A549 (cell line): ENCODE measurements at regions not wholly inside any gene's neighbourhood (a gene's known extent, or its start where the extent isn't known, plus 50 kb on each side); places are given as distances from the start of the nearest gene placed in this dataset.

ENCODE experiments used
- ATAC-seq, 2 experiments: fragments of 200-7000 bp in 1 of 2; fragments of >200 bp in 1 of 2; cut with Nextera tagmentation in 1 of 2; cut with Tn5 transposase in 1 of 2; 3 replicates each; pipeline versions ENCODE4 v1.8.0 to v1.9.1; 2018 to 2020; ENCODE audit warnings: mild to moderate bottlenecking in 1 of 2, moderate library complexity in 1 of 2
- CTCF ChIA-PET: fragments of 300-600 bp; sonication (Branson Sonifier 250); formaldehyde crosslinking; extraction: SDS; loops from one replicate; lab custom pipeline; 2021; ENCODE audit warnings: antibody characterized with exemption, inconsistent platforms; lab: Yijun Ruan, JAX
- POLR2A ChIA-PET: fragments of 350-600 bp; formaldehyde crosslinking; extraction: SDS; loops from one replicate; lab custom pipeline; 2021; ENCODE audit warnings: antibody characterized with exemption, inconsistent platforms; lab: Yijun Ruan, JAX
- DNase-seq, 2 experiments: peaks; one replicate each; pipeline versions ENCODE4 v3.0.0 to v3.0.0-alpha.2; 2011 to 2016; ENCODE audit warnings: low read depth in 1 of 2, low spot score in 1 of 2
- FAIRE-seq: peaks from 2 replicates; lab custom pipeline; 2011; peaks lifted over from hg19 to GRCh38; lab: Jason Lieb, UNC
- H3K27ac ChIP-seq, 2 experiments: fragments of >200 bp; sonication (Bioruptor Twin); formaldehyde crosslinking; 3 replicates each; pipeline ENCODE4 v1.5.1; 2016 to 2017
- H3K4me1 ChIP-seq: fragments of >200 bp; sonication (Bioruptor Twin); formaldehyde crosslinking; 3 replicates; pipeline ENCODE4 v1.6.1; 2016
- H3K4me2 ChIP-seq: fragments of >200 bp; sonication (Bioruptor Twin); formaldehyde crosslinking; 3 replicates; pipeline ENCODE4 v1.6.1; 2016
- H3K4me3 ChIP-seq: fragments of >200 bp; sonication (Bioruptor Twin); formaldehyde crosslinking; 3 replicates; pipeline ENCODE4 v1.5.1; 2016
- H3K9me3 ChIP-seq: fragments of >200 bp; sonication (Bioruptor Twin); formaldehyde crosslinking; 3 replicates; pipeline ENCODE4 v1.6.1; 2016
- BHLHE40 ChIP-seq: IDR thresholded peaks from 2 replicates; pipeline ENCODE4 v1.6.1; 2012; ENCODE audit warnings: low read depth, low read length, inconsistent platforms
- CBX8 ChIP-seq: fragments of 200-600 bp; sonication (generic); IDR thresholded peaks from 2 replicates; pipeline ENCODE4 v1.6.1; 2016
- CHD2 ChIP-seq: fragments of 150-350 bp; IDR thresholded peaks from 2 replicates; pipeline ENCODE4 v1.6.1; 2014; ENCODE audit warnings: low read length; ENCODE audit not compliant: partially characterized antibody
- CHD4 ChIP-seq: fragments of 200-600 bp; sonication (generic); IDR thresholded peaks from 2 replicates; pipeline ENCODE4 v1.6.1; 2016; ENCODE audit warnings: antibody characterized with exemption, mild to moderate bottlenecking, borderline replicate concordance
- EHF ChIP-seq: fragments of 250-450 bp; sonication (Bioruptor Pico); IDR thresholded peaks from 2 replicates; pipeline ENCODE4 v1.5.0; 2020; ENCODE audit warnings: mild to moderate bottlenecking
- EHMT2 ChIP-seq: fragments of 200-600 bp; sonication (generic); IDR thresholded peaks from 2 replicates; pipeline ENCODE4 v1.6.1; 2016; ENCODE audit warnings: antibody characterized with exemption, low read depth, mild to moderate bottlenecking, moderate library complexity
- FOSL2 ChIP-seq, 2 experiments: fragments of 450-650 bp in 1 of 2; fragments of >200 bp in 1 of 2; sonication (Bioruptor Twin) in 1 of 2; formaldehyde crosslinking; IDR thresholded peaks; 2 replicates each; pipeline versions ENCODE4 v1.5.0 to v1.6.1; 2016 to 2020; ENCODE audit warnings: mild to moderate bottlenecking in 1 of 2, moderate library complexity in 1 of 2
- FOXS1 ChIP-seq: fragments of 250-450 bp; sonication (Bioruptor Pico); IDR thresholded peaks from 2 replicates; pipeline ENCODE4 v1.5.0; 2020; ENCODE audit warnings: mild to moderate bottlenecking, moderate library complexity
- GATA3 ChIP-seq: IDR thresholded peaks from 2 replicates; pipeline ENCODE4 v1.6.1; 2012; ENCODE audit warnings: borderline replicate concordance
- HEYL ChIP-seq: fragments of 250-450 bp; sonication (Bioruptor Pico); IDR thresholded peaks from 2 replicates; pipeline ENCODE4 v1.8.0; 2021; ENCODE audit warnings: mild to moderate bottlenecking, moderate library complexity
- HMGXB4 ChIP-seq: fragments of 250-450 bp; sonication (Bioruptor Pico); IDR thresholded peaks from 2 replicates; pipeline ENCODE4 v1.5.0; 2021; ENCODE audit warnings: mild to moderate bottlenecking, moderate library complexity, borderline replicate concordance
- JUNB ChIP-seq: fragments of >200 bp; sonication (Bioruptor Twin); formaldehyde crosslinking; IDR thresholded peaks from 2 replicates; pipeline ENCODE4 v1.6.1; 2016
- KDM1A ChIP-seq: fragments of 200-600 bp; sonication (generic); IDR thresholded peaks from 2 replicates; pipeline ENCODE4 v1.6.1; 2016; ENCODE audit warnings: low read depth, mild to moderate bottlenecking
- KDM5A ChIP-seq: fragments of 200-600 bp; sonication (generic); IDR thresholded peaks from 2 replicates; pipeline ENCODE4 v1.6.1; 2016; ENCODE audit warnings: antibody characterized with exemption, mild to moderate bottlenecking
- MAFK ChIP-seq: fragments of 450-650 bp; IDR thresholded peaks from 2 replicates; pipeline ENCODE4 v1.6.1; 2014; ENCODE audit not compliant: partially characterized antibody
- NFE2L2 ChIP-seq: fragments of 150-350 bp; conservative IDR thresholded peaks from 2 replicates; pipeline ENCODE4 v1.6.1; 2014; ENCODE audit warnings: low read length
- PHF8 ChIP-seq: fragments of 200-600 bp; sonication (generic); IDR thresholded peaks from 2 replicates; pipeline ENCODE4 v1.6.1; 2016; ENCODE audit warnings: low read depth, mild to moderate bottlenecking, antibody characterized with exemption, moderate library complexity, borderline replicate concordance
- RAD21 ChIP-seq, 2 experiments: fragments of >200 bp in 1 of 2; sonication (Bioruptor Twin) in 1 of 2; formaldehyde crosslinking in 1 of 2; IDR thresholded peaks in 1 of 2; conservative IDR thresholded peaks in 1 of 2; 2 replicates in 1 of 2; 3 replicates in 1 of 2; pipeline ENCODE4 v1.6.1; 2012 to 2018; ENCODE audit warnings: inconsistent platforms in 1 of 2
- REST ChIP-seq: fragments of 200-600 bp; sonication (generic); IDR thresholded peaks from 2 replicates; pipeline ENCODE4 v1.6.1; 2016; ENCODE audit warnings: antibody characterized with exemption, mild to moderate bottlenecking, moderate library complexity
- RFX5 ChIP-seq: fragments of 450-650 bp; IDR thresholded peaks from 2 replicates; pipeline ENCODE4 v1.7.1; 2014; ENCODE audit warnings: antibody characterized with exemption, mild to moderate bottlenecking, moderate library complexity
- RNF2 ChIP-seq: fragments of 200-600 bp; sonication (generic); IDR thresholded peaks from 2 replicates; pipeline ENCODE4 v1.6.1; 2016; ENCODE audit warnings: low read depth, mild to moderate bottlenecking, antibody characterized with exemption, moderate library complexity, borderline replicate concordance
- SREBF2 ChIP-seq: fragments of 450-650 bp; IDR thresholded peaks from 2 replicates; pipeline ENCODE4 v1.6.1; 2014; ENCODE audit warnings: mild to moderate bottlenecking, moderate library complexity
- TP53 ChIP-seq: fragments of 250-450 bp; sonication (Bioruptor Pico); IDR thresholded peaks from 2 replicates; pipeline ENCODE4 v1.5.0; 2021; ENCODE audit warnings: mild to moderate bottlenecking, moderate library complexity
- USF2 ChIP-seq: fragments of 450-650 bp; IDR thresholded peaks from 2 replicates; pipeline ENCODE4 v1.6.1; 2014; ENCODE audit warnings: antibody characterized with exemption
- ZC3H11A ChIP-seq: fragments of 450-650 bp; IDR thresholded peaks from 2 replicates; pipeline ENCODE4 v1.6.1; 2014; ENCODE audit warnings: antibody characterized with exemption, mild to moderate bottlenecking
- ZSCAN20 ChIP-seq: fragments of 250-450 bp; sonication (Bioruptor Pico); IDR thresholded peaks from 2 replicates; pipeline ENCODE4 v1.8.0; 2022; ENCODE audit warnings: mild to moderate bottlenecking, moderate library complexity
- WGBS: methylation state at CpG from one replicate; pipeline ENCODE4 v1.1.6; 2017; ENCODE audit errors: missing lambda C conversion rate; 5-methylcytosine and 5-hydroxymethylcytosine counted together
- TF ChIP-seq, protein P1 (sequence below): fragments of 150-350 bp; IDR thresholded peaks from 2 replicates; pipeline ENCODE4 v1.6.1; 2014; ENCODE audit warnings: low read depth, mild to moderate bottlenecking, low read length

GRCh38 chr16:51286272-51286671, 135.2 kb upstream of the SALL1 start:
- CTCF ChIA-PET = no interaction called here
- no peak overlapping the region for H3K4me3 ChIP-seq
- H3K4me2 ChIP-seq = no peak overlapping the region
- H3K27ac ChIP-seq = no peak overlapping the region
- H3K4me1 ChIP-seq = no peaks in the 10 kb centered on the region
- no peak for DNase-seq
- no peak for TF ChIP-seq EHMT2
- no peak for TF ChIP-seq JUNB
- TF ChIP-seq NFE2L2 = no peak
- TF ChIP-seq SREBF2 = no peak
- no peak for TF ChIP-seq GATA3
- TF ChIP-seq, protein P1, sequence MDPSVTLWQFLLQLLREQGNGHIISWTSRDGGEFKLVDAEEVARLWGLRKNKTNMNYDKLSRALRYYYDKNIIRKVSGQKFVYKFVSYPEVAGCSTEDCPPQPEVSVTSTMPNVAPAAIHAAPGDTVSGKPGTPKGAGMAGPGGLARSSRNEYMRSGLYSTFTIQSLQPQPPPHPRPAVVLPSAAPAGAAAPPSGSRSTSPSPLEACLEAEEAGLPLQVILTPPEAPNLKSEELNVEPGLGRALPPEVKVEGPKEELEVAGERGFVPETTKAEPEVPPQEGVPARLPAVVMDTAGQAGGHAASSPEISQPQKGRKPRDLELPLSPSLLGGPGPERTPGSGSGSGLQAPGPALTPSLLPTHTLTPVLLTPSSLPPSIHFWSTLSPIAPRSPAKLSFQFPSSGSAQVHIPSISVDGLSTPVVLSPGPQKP = no peak
- no peak for TF ChIP-seq EHF
- TF ChIP-seq BHLHE40 = no peak
- TF ChIP-seq RAD21 (conservative IDR thresholded peaks at IDR 0.05 in 1 of 2, IDR thresholded peaks at IDR 0.05 in 1 of 2) = no peak
- TF ChIP-seq, all 56 proteins: peak for 0
- WGBS = 17% methylated on average over 5 of the region's 5 CpGs
- H3K9me3 ChIP-seq = peaks cover 5% of the 10 kb centered on the region; the same call in 1 of the 3 replicates
- no peak for FAIRE-seq
- POLR2A ChIA-PET = no interaction called here
- no peak for ATAC-seq

DNA sequence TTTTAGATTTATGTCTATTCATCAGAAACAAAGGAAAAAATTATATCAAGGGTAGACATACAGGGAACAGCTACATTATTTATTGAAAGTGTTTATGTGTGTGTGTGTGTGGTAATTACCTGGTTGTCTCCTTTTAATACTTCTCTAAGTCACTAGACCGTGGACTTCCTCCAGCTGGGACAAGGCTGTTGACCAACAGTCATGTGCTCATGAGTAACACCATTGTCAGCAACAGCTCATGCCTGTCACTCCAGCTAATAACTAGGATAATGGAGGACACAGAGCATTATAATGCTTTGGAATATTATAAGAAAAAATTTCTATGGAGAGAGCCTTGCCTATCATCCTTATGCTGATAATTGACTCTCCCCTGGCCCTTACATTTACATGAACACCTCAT, 125.3 kb upstream of the SALL1 start:
- DNase-seq (no peak), FAIRE-seq (no peak), ATAC-seq (no peak)
- Histone ChIP-seq H3K4me2 (no peak overlapping the region), H3K4me3 (no peak overlapping the region), H3K27ac (no peak overlapping the region), H3K9me3 (no peaks in the 10 kb centered on the region; the same call in 2 of the 3 replicates), H3K4me1 (no peaks in the 10 kb centered on the region)
- ChIA-PET POLR2A (no interaction called here), CTCF (no interaction called here)
- whole genome bisulfite sequencing = 0% methylated on average over 1 of the region's 1 CpG
- TF ChIP-seq MAFK (peak; percentile 35), TP53 (CRISPR knock-in tag) (no peak), RNF2 (no peak), ZC3H11A (no peak), KDM5A (no peak)

DNA sequence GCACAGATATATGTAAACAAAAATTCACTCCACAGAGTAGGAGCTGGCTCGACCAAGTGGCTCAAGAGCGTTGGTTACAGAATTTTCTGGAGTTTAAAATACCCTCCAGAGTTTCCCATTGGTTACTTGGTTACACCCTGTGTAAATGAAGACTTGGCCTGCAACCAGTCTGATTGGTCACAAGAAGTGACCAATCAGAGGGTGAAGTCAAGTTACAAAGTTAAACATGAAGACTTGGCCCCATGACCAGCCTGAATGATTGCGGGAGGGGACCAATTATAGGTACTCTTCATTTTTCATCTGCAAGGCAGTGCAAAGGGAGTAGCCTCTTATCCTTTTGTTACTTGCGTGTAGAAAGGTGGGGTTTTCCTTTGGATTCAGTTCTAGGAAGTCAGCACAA, 121.3 kb upstream of the SALL1 start:
- ChIA-PET POLR2A (no interaction called here), CTCF (no interaction called here)
- H3K9me3 ChIP-seq = no peaks in the 10 kb centered on the region; the same call in 2 of the 3 replicates
- 26% methylated on average over 4 of the region's 4 CpGs for WGBS
- H3K4me2 ChIP-seq = no peak overlapping the region
- H3K27ac ChIP-seq = no peak overlapping the region
- TF ChIP-seq CHD2 (no peak), BHLHE40 (no peak), CBX8 (no peak), HMGXB4 (CRISPR knock-in tag) (no peak), RAD21 (conservative IDR thresholded peaks at IDR 0.05 in 1 of 2, IDR thresholded peaks at IDR 0.05 in 1 of 2) (no peak), PHF8 (no peak), REST (no peak), TP53 (CRISPR knock-in tag) (no peak), RFX5 (no peak), FOXS1 (CRISPR knock-in tag) (no peak), USF2 (no peak), ZSCAN20 (no peak), KDM1A (no peak), FOSL2 (IDR thresholded peaks at IDR 0.05) (no peak), FOSL2 (CRISPR knock-in tag; IDR thresholded peaks at IDR 0.05) (no peak), HEYL (CRISPR knock-in tag) (no peak), CHD4 (no peak)
- TF ChIP-seq, all 56 proteins: peak for 0
- no peak for ATAC-seq
- no peak for DNase-seq
- Histone ChIP-seq H3K4me1 (no peaks in the 10 kb centered on the region), H3K4me3 (no peak overlapping the region)
- FAIRE-seq = no peak
